BJ (cell line): ENCODE measurements at regions not wholly inside any gene's neighbourhood (a gene's known extent, or its start where the extent isn't known, plus 50 kb on each side); places are given as distances from the start of the nearest gene placed in this dataset.

ENCODE experiments used
- CTCF ChIA-PET: fragments of 350-600 bp; formaldehyde crosslinking; extraction: SDS; loops from one replicate; lab custom pipeline; 2021; ENCODE audit warnings: antibody characterized with exemption, inconsistent platforms; lab: Yijun Ruan, JAX
- POLR2A ChIA-PET: fragments of 300-600 bp; sonication (Branson Sonifier 250); formaldehyde crosslinking; extraction: SDS; loops from one replicate; lab custom pipeline; 2021; ENCODE audit warnings: antibody characterized with exemption; lab: Charles Lee
- DNase-seq: peaks from one replicate; pipeline ENCODE4 v3.0.0-alpha.2; 2011; ENCODE audit warnings: low read depth
- H3K27me3 ChIP-seq: 2 replicates; pipeline ENCODE4 v1.6.0; 2011; ENCODE audit warnings: low read length; ENCODE audit not compliant: control insufficient read depth, insufficient read depth
- H3K36me3 ChIP-seq: 2 replicates; pipeline ENCODE4 v1.5.1; 2011; ENCODE audit warnings: low read length; ENCODE audit not compliant: control insufficient read depth, insufficient read depth
- H3K4me3 ChIP-seq: 2 replicates; pipeline ENCODE4 v1.5.1; 2011; ENCODE audit warnings: low read depth, mild to moderate bottlenecking, control low read depth, low read length
- TF ChIP-seq, protein P1 (sequence below): IDR thresholded peaks from 2 replicates; pipeline ENCODE4 v1.5.1; 2011; ENCODE audit warnings: low read depth, mild to moderate bottlenecking, control low read depth, inconsistent platforms, low read length, moderate library complexity; ENCODE audit not compliant: insufficient read depth

DNA sequence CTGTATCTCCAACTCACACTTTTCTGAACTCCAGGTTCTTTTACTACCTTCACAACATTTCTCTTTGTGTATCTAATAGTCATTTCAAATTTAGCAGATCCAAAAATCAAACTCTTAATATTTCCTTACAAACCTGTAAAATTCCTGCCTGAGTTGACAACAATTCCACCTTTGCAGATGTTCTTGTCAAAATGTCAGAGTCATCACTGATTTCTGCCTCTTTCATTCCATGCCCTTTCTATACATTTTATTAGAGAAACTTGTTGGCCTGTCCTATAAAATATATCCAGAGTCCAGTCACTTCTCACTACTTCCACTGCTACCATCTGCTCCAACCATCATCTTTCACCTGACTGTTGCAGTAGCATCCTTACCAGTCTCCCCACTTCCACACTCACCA, 119.7 kb downstream of the CAPZA3 start:
- no peak for DNase-seq
- Histone ChIP-seq H3K4me3 (no peak overlapping the region), H3K27me3 (no peaks in the 10 kb centered on the region), H3K36me3 (no peaks in the 10 kb centered on the region)
- ChIA-PET CTCF (interaction anchor here (0.9 kb wide), 1 partner anchor 9 kb away, joined by 3 read pairs; no protein-coding TSS in a partner anchor), POLR2A (no interaction called here)
- TF ChIP-seq, protein P1, sequence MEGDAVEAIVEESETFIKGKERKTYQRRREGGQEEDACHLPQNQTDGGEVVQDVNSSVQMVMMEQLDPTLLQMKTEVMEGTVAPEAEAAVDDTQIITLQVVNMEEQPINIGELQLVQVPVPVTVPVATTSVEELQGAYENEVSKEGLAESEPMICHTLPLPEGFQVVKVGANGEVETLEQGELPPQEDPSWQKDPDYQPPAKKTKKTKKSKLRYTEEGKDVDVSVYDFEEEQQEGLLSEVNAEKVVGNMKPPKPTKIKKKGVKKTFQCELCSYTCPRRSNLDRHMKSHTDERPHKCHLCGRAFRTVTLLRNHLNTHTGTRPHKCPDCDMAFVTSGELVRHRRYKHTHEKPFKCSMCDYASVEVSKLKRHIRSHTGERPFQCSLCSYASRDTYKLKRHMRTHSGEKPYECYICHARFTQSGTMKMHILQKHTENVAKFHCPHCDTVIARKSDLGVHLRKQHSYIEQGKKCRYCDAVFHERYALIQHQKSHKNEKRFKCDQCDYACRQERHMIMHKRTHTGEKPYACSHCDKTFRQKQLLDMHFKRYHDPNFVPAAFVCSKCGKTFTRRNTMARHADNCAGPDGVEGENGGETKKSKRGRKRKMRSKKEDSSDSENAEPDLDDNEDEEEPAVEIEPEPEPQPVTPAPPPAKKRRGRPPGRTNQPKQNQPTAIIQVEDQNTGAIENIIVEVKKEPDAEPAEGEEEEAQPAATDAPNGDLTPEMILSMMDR, result no peak

DNA sequence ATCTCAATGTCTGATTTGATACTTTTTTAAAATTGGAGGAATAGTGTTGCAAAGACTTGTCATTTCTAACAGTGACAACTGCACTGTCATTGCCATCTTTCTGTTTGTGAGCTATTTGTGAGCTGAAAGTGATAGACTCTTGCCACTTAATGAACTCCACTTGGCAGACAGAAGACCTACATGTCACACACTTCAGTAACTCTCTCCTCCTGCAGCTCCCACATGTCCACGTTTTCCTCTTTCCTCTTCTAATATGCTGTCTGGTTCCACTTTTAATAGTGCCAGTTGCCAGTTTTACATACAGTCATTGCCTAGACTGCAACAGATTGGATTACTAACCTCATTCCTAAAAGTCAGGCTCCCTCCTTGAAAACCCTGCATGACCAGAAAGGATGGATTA, 121.5 kb downstream of the CAPZA3 start:
- no peak for DNase-seq
- H3K36me3 ChIP-seq, result no peaks in the 10 kb centered on the region
- H3K27me3 ChIP-seq, result no peaks in the 10 kb centered on the region
- ChIA-PET POLR2A (no interaction called here), CTCF (interaction anchor here (0.9 to 1.5 kb wide), 3 partner anchors 22 to 328 kb away, joined by 3 read pairs; no protein-coding TSS in a partner anchor)
- TF ChIP-seq, protein P1, result no peak
- no peak overlapping the region for H3K4me3 ChIP-seq

DNA sequence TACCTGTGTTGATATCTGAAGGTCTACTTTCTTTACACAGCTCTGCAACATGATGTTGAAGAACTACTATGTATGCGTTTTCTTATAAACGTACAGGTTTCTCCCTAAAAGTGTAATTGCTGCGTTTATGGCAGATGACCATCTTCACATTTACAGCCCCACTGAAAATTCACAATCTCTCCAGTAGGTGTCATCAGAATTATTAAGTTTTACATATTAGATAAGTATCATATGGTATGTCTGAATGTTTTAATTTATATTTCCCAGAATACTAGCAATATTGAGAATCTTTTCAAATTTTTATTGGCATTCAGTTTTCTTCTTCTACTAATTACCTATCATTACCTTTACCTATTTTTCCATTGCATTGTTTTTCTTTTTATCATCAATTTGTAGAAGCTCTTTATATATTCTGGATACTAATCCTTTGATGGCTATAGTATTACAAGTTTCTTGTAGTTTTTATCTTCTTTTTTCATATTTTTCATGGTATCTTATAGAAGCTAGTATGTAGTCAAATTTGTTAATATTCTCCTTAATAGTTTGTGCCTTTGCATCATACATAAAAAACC, 123.5 kb downstream of the CAPZA3 start:
- Histone ChIP-seq H3K27me3 (no peaks in the 10 kb centered on the region), H3K4me3 (no peak overlapping the region), H3K36me3 (no peaks in the 10 kb centered on the region)
- no peak for DNase-seq
- ChIA-PET POLR2A (no interaction called here), CTCF (interaction anchor here (0.6 to 1.6 kb wide), 4 partner anchors 286 to 471 kb away, joined by 3 to 5 read pairs (median 3); no protein-coding TSS in a partner anchor)
- TF ChIP-seq, protein P1, result peak; percentile 51

DNA sequence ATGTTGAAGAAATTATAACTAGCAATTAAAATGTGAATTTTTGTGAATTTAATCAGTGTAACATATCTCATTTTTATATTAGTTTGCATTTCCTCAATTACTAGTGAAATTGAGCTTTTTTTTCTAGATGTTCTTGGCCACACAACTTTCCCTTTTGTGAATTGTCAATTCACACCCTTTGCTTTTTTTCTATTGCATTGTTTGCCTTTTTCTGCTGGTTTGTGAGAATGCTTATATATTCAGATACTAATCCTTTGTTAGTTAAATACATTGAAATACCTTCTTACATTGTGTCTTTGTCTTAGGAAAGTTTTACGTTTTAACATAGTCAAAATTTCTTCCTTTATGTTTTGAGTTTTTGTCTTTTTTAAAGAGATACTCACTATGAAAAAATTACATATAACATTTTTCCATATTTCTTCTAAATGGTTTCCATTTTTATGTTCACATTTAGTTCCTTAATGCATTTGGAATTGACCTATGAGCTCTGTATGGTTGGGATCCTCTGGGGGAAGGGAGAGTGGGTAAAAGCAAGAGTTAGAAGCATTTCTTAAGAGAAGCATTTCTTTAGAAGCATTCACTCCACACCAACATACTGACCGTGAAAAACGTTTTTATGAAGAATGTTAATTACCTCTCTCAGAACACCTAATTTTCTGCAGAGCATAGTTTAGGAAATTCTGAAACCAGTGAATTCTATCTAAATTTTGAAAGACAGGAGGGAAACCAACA, 126.0 kb downstream of the CAPZA3 start:
- Histone ChIP-seq H3K27me3 (no peaks in the 10 kb centered on the region), H3K4me3 (no peak overlapping the region), H3K36me3 (no peaks in the 10 kb centered on the region)
- CTCF ChIA-PET, result interaction anchor here (0.9 to 2.5 kb wide), 2 partner anchors 320 to 323 kb away, joined by 3 to 7 read pairs; no protein-coding TSS in a partner anchor
- POLR2A ChIA-PET, result no interaction called here
- no peak for DNase-seq
- TF ChIP-seq, protein P1, result no peak

DNA sequence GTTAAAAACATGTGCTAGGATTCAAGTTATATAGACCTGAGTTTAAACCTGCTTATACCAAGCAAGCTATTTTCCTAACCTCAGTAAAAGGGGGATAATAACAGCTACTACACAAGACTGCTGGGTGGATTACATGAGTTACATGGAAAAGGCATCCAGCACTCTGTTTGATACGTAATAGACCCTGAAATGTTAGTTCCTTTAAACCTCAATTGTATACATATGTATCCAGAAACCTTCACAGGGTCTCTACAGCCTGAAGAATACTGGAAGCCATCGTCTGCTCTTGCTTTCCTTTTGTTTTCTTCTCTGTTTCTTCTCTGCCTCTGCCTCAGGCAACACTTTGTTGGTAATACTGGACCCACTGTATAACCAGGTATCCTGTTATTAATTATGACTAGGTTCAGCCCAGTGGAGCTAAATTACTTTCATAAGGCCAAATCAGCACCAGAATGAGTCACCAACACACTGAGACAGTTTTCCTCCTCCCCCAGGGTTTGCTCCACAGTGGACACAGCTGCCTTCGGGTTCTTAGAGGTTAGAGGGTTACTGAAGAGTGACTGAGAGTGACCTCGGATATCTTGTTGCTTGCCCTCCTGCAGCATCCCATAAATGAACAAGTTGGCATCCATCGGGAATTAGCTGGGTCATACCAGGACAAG, 127.1 kb downstream of the CAPZA3 start:
- DNase-seq, result peak; percentile 54

More for the DNA sequence above, 127.1 kb downstream of the CAPZA3 start:
- TF ChIP-seq, protein P1, result no peak
- ChIA-PET CTCF (interaction anchor here (1.3 to 2.5 kb wide), 2 partner anchors 317 to 322 kb away, joined by 5 to 7 read pairs; no protein-coding TSS in a partner anchor), POLR2A (no interaction called here)
- no peak overlapping the region for H3K4me3 ChIP-seq
- no peaks in the 10 kb centered on the region for H3K36me3 ChIP-seq
- no peaks in the 10 kb centered on the region for H3K27me3 ChIP-seq
